Upper lobe of left lung (tissue), 4 donors: ENCODE measurements at regions not wholly inside any gene's neighbourhood (a gene's known extent, or its start where the extent isn't known, plus 50 kb on each side); places are given as distances from the start of the nearest gene placed in this dataset.

ENCODE experiments used
- CTCF ChIP-seq, 6 experiments: fragments of 450-650 bp in 4 of 6; fragments of 200-600 bp in 2 of 6; sonication (generic) in 2 of 6; IDR thresholded peaks; one replicate each; pipeline ENCODE4 v1.5.1; 2016 to 2019; ENCODE audit warnings: antibody characterized with exemption in 6 of 6
- EP300 ChIP-seq, 4 donors: sonication (generic); formaldehyde crosslinking; IDR thresholded peaks; one replicate each; pipeline ENCODE4 v1.5.1; 2017; ENCODE audit warnings: antibody characterized with exemption in 4 of 4, control low read depth in 2 of 4
- POLR2A ChIP-seq, 4 donors: fragments of 450-650 bp; IDR thresholded peaks; one replicate each; pipeline ENCODE4 v1.5.1; 2016 to 2017; ENCODE audit warnings: antibody characterized with exemption in 4 of 4, mild to moderate bottlenecking in 2 of 4
- POLR2AphosphoS5 ChIP-seq, 2 donors: sonication (generic); formaldehyde crosslinking; IDR thresholded peaks; one replicate each; pipeline ENCODE4 v1.5.1; 2017; ENCODE audit warnings: antibody characterized with exemption in 2 of 2

GRCh38 chr14:23828616-23829015 is 125.0 kb upstream of the DHRS4 start:
- no peak for TF ChIP-seq CTCF (IDR thresholded peaks at IDR 0.05)
- TF ChIP-seq POLR2AphosphoS5 (IDR thresholded peaks at IDR 0.05): no peak
- no peak for TF ChIP-seq POLR2A (IDR thresholded peaks at IDR 0.05)
- TF ChIP-seq EP300 (IDR thresholded peaks at IDR 0.05): no peak
